OCI-LY7 (cell line): ENCODE measurements at regions not wholly inside any gene's neighbourhood (a gene's known extent, or its start where the extent isn't known, plus 50 kb on each side); places are given as distances from the start of the nearest gene placed in this dataset.

Experiments used
- CTCF ChIP-seq: fragments of 200-600 bp; sonication (generic); conservative IDR thresholded peaks from 2 replicates; pipeline ENCODE4 v1.5.1; 2014; ENCODE audit warnings: mild to moderate bottlenecking, antibody characterized with exemption, low read length, moderate library complexity, mixed read lengths
- EZH2phosphoT487 ChIP-seq: fragments of 200-600 bp; sonication (generic); IDR thresholded peaks from 2 replicates; pipeline ENCODE4 v1.6.1; 2018; ENCODE audit warnings: low read depth, borderline replicate concordance, mild to moderate bottlenecking, mixed run types, antibody characterized with exemption, low read length, moderate library complexity, mixed read lengths

GRCh38 chr10:128497660-128498377 lies 371.6 kb upstream of the MKI67 start:
- TF ChIP-seq CTCF (no peak), EZH2phosphoT487 (no peak)
